ENCODE measurements at regions not wholly inside any gene's neighbourhood (a gene's known extent, or its start where the extent isn't known, plus 50 kb on each side); places are given as distances from the start of the nearest gene placed in this dataset.
"Not testable (repeated sequence)": the region's sequence is repeated elsewhere in the genome, so short reads cannot be mapped to it uniquely, and the experiment has no call there.

- peak; percentile 20 for DNase-seq (ENCODE audit: low spot score)
These were observed 88.5 kb upstream of the NFASC start for GRCh38 chr1:204782118-204782700.

- not testable (repeated sequence) for DNase-seq (ENCODE audit: low spot score)
These were observed 85.6 kb upstream of the NFASC start for GRCh38 chr1:204785023-204785422.

- DNase-seq (ENCODE audit: low spot score) = no peak
These were observed 82.2 kb upstream of the NFASC start for GRCh38 chr1:204788470-204788869.

GRCh38 chr1:204791453-204792353 lies 79.0 kb upstream of the NFASC start:
- peak; percentile 77 for DNase-seq (ENCODE audit: low spot score)

GRCh38 chr1:204792354-204792692 lies 78.3 kb upstream of the NFASC start:
- DNase-seq (ENCODE audit: low spot score) = no peak

GRCh38 chr1:204793259-204793914 lies 77.3 kb upstream of the NFASC start:
- DNase-seq (ENCODE audit: low spot score) = no peak

GRCh38 chr1:204796886-204797285 lies 73.8 kb upstream of the NFASC start:
- DNase-seq (ENCODE audit: low spot score) = not testable (repeated sequence)

- no peak for DNase-seq (ENCODE audit: low spot score)
These were observed 73.3 kb upstream of the NFASC start for GRCh38 chr1:204797401-204797800.

- no peak for DNase-seq (ENCODE audit: low spot score)
These were observed 71.0 kb upstream of the NFASC start for GRCh38 chr1:204799630-204800029.

- DNase-seq (ENCODE audit: low spot score) = no peak
These were observed 69.5 kb upstream of the NFASC start for GRCh38 chr1:204801211-204801610.

- DNase-seq (ENCODE audit: low spot score) = no peak
These were observed 68.1 kb upstream of the NFASC start for GRCh38 chr1:204802401-204803175.

- no peak for DNase-seq (ENCODE audit: low spot score)
These were observed 67.1 kb upstream of the NFASC start for GRCh38 chr1:204803607-204804006.

- peak; percentile 93 for DNase-seq (ENCODE audit: low spot score)
These were observed 63.5 kb upstream of the NFASC start for GRCh38 chr1:204806943-204807687.

GRCh38 chr1:204809488-204809887 lies 61.2 kb upstream of the NFASC start:
- DNase-seq (ENCODE audit: low spot score) = no peak

- no peak for DNase-seq (ENCODE audit: low spot score)
These were observed 57.8 kb upstream of the NFASC start for GRCh38 chr1:204812842-204813241.

GRCh38 chr1:204813522-204813921 lies 57.1 kb upstream of the NFASC start:
- DNase-seq (ENCODE audit: low spot score) = no peak

GRCh38 chr1:204814166-204814884 lies 56.3 kb upstream of the NFASC start:
- DNase-seq (ENCODE audit: low spot score) = no peak

GRCh38 chr1:204817341-204817740 lies 53.3 kb upstream of the NFASC start:
- no peak for DNase-seq (ENCODE audit: low spot score)

- no peak for DNase-seq (ENCODE audit: low spot score)
These were observed 51.7 kb upstream of the NFASC start for GRCh38 chr1:204818998-204819397.

- DNase-seq (ENCODE audit: low spot score) = no peak
These were observed 51.2 kb upstream of the NFASC start for GRCh38 chr1:204819495-204819894.
